H9 (cell line): ENCODE measurements at regions not wholly inside any gene's neighbourhood (a gene's known extent, or its start where the extent isn't known, plus 50 kb on each side); places are given as distances from the start of the nearest gene placed in this dataset.
A peak's percentile ranks its signal among the peaks of the same experiment; 100 is the strongest.
"Not testable (repeated sequence)": the region's sequence is repeated elsewhere in the genome, so short reads cannot be mapped to it uniquely, and the experiment has no call there.

Experiments used
- DNase-seq: peaks from one replicate; pipeline ENCODE4 v3.0.0-alpha.2; 2017
- H2AFZ ChIP-seq: one replicate; pipeline ENCODE4 v1.6.1; 2013; ENCODE audit warnings: mild to moderate bottlenecking, low read length, control low read depth, moderate library complexity
- H2AK5ac ChIP-seq: 2 replicates; pipeline ENCODE4 v1.6.1; 2013; ENCODE audit warnings: low read length, control low read depth, mixed read lengths; ENCODE audit not compliant: insufficient read length
- H2BK120ac ChIP-seq: one replicate; pipeline ENCODE4 v1.6.1; 2013; ENCODE audit warnings: low read depth, mild to moderate bottlenecking, low read length, control low read depth, inconsistent platforms; ENCODE audit not compliant: poor library complexity, severe bottlenecking
- H2BK12ac ChIP-seq: 2 replicates; pipeline ENCODE4 v1.6.1; 2013; ENCODE audit warnings: low read length, control low read depth, mixed read lengths, low read depth; ENCODE audit not compliant: insufficient read length
- H2BK15ac ChIP-seq: 2 replicates; pipeline ENCODE4 v1.6.1; 2013; ENCODE audit warnings: low read depth, low read length, control low read depth
- H2BK20ac ChIP-seq: one replicate; pipeline ENCODE4 v1.6.1; 2013; ENCODE audit warnings: low read depth, mild to moderate bottlenecking, low read length, control low read depth, inconsistent platforms; ENCODE audit not compliant: poor library complexity, severe bottlenecking
- H2BK5ac ChIP-seq: 2 replicates; pipeline ENCODE4 v1.6.1; 2013; ENCODE audit warnings: low read length, control low read depth, mixed read lengths; ENCODE audit not compliant: insufficient read length
- H3K14ac ChIP-seq: 2 replicates; pipeline ENCODE4 v1.6.1; 2013; ENCODE audit warnings: low read length, control low read depth; ENCODE audit not compliant: insufficient read depth
- H3K18ac ChIP-seq: 2 replicates; pipeline ENCODE4 v1.6.1; 2013; ENCODE audit warnings: low read depth, mild to moderate bottlenecking, mixed read lengths, low read length, control low read depth; ENCODE audit not compliant: insufficient read length
- H3K23ac ChIP-seq: 2 replicates; pipeline ENCODE4 v1.6.1; 2013; ENCODE audit warnings: low read length, control low read depth, mixed read lengths, low read depth; ENCODE audit not compliant: insufficient read length
- H3K23me2 ChIP-seq: 2 replicates; pipeline ENCODE4 v1.6.1; 2013; ENCODE audit warnings: low read depth, mild to moderate bottlenecking, mixed read lengths, low read length, control low read depth; ENCODE audit not compliant: insufficient read length, poor library complexity, severe bottlenecking
- H3K27ac ChIP-seq: 2 replicates; pipeline ENCODE4 v1.5.1; 2013; ENCODE audit warnings: low read length, control low read depth, mixed read lengths, low read depth; ENCODE audit not compliant: insufficient read length
- H3K27me3 ChIP-seq: 2 replicates; pipeline ENCODE4 v1.6.1; 2013; ENCODE audit warnings: low read length, control low read depth, inconsistent platforms; ENCODE audit not compliant: insufficient read depth
- H3K4ac ChIP-seq: 2 replicates; pipeline ENCODE4 v1.6.1; 2013; ENCODE audit warnings: low read depth, mild to moderate bottlenecking, control low read depth, inconsistent platforms, low read length, moderate library complexity
- H3K4me1 ChIP-seq: 2 replicates; pipeline ENCODE4 v1.6.1; 2013; ENCODE audit warnings: low read length, control low read depth, inconsistent platforms; ENCODE audit not compliant: insufficient read depth
- H3K4me2 ChIP-seq: 2 replicates; pipeline ENCODE4 v1.6.1; 2013; ENCODE audit warnings: low read length, control low read depth, mixed read lengths; ENCODE audit not compliant: insufficient read length, insufficient read depth
- H3K56ac ChIP-seq: 2 replicates; pipeline ENCODE4 v1.6.1; 2013; ENCODE audit warnings: low read depth, mild to moderate bottlenecking, mixed read lengths, low read length, control low read depth; ENCODE audit not compliant: insufficient read length
- H3K79me1 ChIP-seq: 2 replicates; pipeline ENCODE4 v1.6.1; 2013; ENCODE audit warnings: low read depth, mild to moderate bottlenecking, moderate library complexity, low read length, control low read depth, inconsistent platforms; ENCODE audit not compliant: insufficient read depth, poor library complexity, severe bottlenecking
- H3K79me2 ChIP-seq: 2 replicates; pipeline ENCODE4 v1.6.1; 2013; ENCODE audit warnings: low read length, control low read depth, inconsistent platforms; ENCODE audit not compliant: insufficient read depth
- H3K9ac ChIP-seq: 2 replicates; pipeline ENCODE4 v1.6.1; 2013; ENCODE audit warnings: low read length, control low read depth, mixed read lengths; ENCODE audit not compliant: insufficient read length; ENCODE audit errors: extremely low read depth
- H3K9me3 ChIP-seq: one replicate; pipeline ENCODE4 v1.6.1; 2013; ENCODE audit warnings: low read depth, low read length, inconsistent platforms; ENCODE audit not compliant: control insufficient read depth
- H3T11ph ChIP-seq: one replicate; pipeline ENCODE4 v1.6.1; 2013; ENCODE audit warnings: mild to moderate bottlenecking, low read length, control low read depth, inconsistent platforms
- H4K20me1 ChIP-seq: one replicate; pipeline ENCODE4 v1.6.1; 2013; ENCODE audit not compliant: control insufficient read depth, insufficient read length, insufficient read depth
- H4K5ac ChIP-seq: 2 replicates; pipeline ENCODE4 v1.6.1; 2013; ENCODE audit warnings: low read depth, mild to moderate bottlenecking, mixed read lengths, low read length, control low read depth; ENCODE audit not compliant: insufficient read length
- H4K8ac ChIP-seq: replicated peaks from 2 replicates; pipeline ENCODE4 v1.6.1; 2013; ENCODE audit warnings: low read length, control low read depth, mixed read lengths, low read depth; ENCODE audit not compliant: insufficient read length
- H4K91ac ChIP-seq: 2 replicates; pipeline ENCODE4 v1.6.1; 2013; ENCODE audit warnings: low read depth, mild to moderate bottlenecking, moderate library complexity, mixed read lengths, low read length, control low read depth; ENCODE audit not compliant: insufficient read length
- H3K27ac Mint-ChIP-seq, 3 experiments: 2 replicates in 2 of 3; 3 replicates in 1 of 3; pipeline ENCODE4 v1.8.0; 2020 to 2021; ENCODE audit warnings: mixed read lengths in 3 of 3, mild to moderate bottlenecking in 1 of 3, moderate library complexity in 1 of 3
- H3K27me3 Mint-ChIP-seq: 2 replicates; pipeline ENCODE4 v1.8.0; 2021; ENCODE audit warnings: low read depth, mild to moderate bottlenecking, moderate library complexity, mixed read lengths
- H3K36me3 Mint-ChIP-seq, 3 experiments: 2 replicates in 2 of 3; 3 replicates in 1 of 3; pipeline ENCODE4 v1.8.0; 2020 to 2021; ENCODE audit warnings: low read depth in 3 of 3, mixed read lengths in 3 of 3; ENCODE audit not compliant: insufficient read depth in 1 of 3
- H3K4me1 Mint-ChIP-seq, 2 experiments: 2 replicates each; pipeline ENCODE4 v1.8.0; 2020; ENCODE audit warnings: mixed read lengths in 2 of 2
- H3K4me3 Mint-ChIP-seq, 2 experiments: 2 replicates in 1 of 2; 3 replicates in 1 of 2; pipeline ENCODE4 v1.8.0; 2020 to 2021; ENCODE audit warnings: mild to moderate bottlenecking in 2 of 2, mixed read lengths in 2 of 2, moderate library complexity in 1 of 2
- H3K9me3 Mint-ChIP-seq, 2 experiments: 2 replicates in 1 of 2; 3 replicates in 1 of 2; pipeline ENCODE4 v1.8.0; 2020; ENCODE audit warnings: mild to moderate bottlenecking in 2 of 2, mixed read lengths in 2 of 2, moderate library complexity in 1 of 2
- CTCF ChIP-seq: fragments of 200-600 bp; sonication (generic); conservative IDR thresholded peaks from 3 replicates; pipeline ENCODE4 v1.8.0; 2021; ENCODE audit warnings: antibody characterized with exemption, mild to moderate bottlenecking
- WGBS: extraction: QIAGEN DNeasy Blood & Tissue Kit; methylation state at CpG from one replicate; pipeline ENCODE4 v1.1.7; 2013; ENCODE audit warnings: missing lambda C conversion rate, low lambda C conversion rate, mixed read lengths; ENCODE audit not compliant: insufficient read length; ENCODE audit errors: extremely low coverage; 5-methylcytosine and 5-hydroxymethylcytosine counted together

- Histone ChIP-seq H3K27me3 (peaks cover 32% of the 10 kb centered on the region), H3K4me2 (no peak overlapping the region), H4K5ac (no peak overlapping the region), H3K79me2 (no peaks in the 10 kb centered on the region), H2BK12ac (no peak overlapping the region), H3K56ac (no peak overlapping the region), H3K4ac (no peak overlapping the region), H3K18ac (no peak overlapping the region), H3K14ac (no peak overlapping the region), H2BK15ac (no peak overlapping the region), H3K23ac (no peak overlapping the region), H3K23me2 (no peaks in the 10 kb centered on the region), H2AK5ac (no peak overlapping the region), H4K20me1 (no peaks in the 10 kb centered on the region), H4K91ac (no peak overlapping the region), H3K9ac (no peak overlapping the region), H3T11ph (no peak overlapping the region), H2BK5ac (no peak overlapping the region), H3K4me1 (no peaks in the 10 kb centered on the region; the same call in 1 of the 2 replicates), H2AFZ (no peak overlapping the region), H2BK20ac (no peak overlapping the region), H3K9me3 (peaks cover 6% of the 10 kb centered on the region), H3K79me1 (no peaks in the 10 kb centered on the region), H3K27ac (no peak overlapping the region), H2BK120ac (no peak overlapping the region), H4K8ac (no peak overlapping the region)
- no peak overlapping the region; a peak in 1 of 5 replicates for H3K4me3 Mint-ChIP-seq
- no peak for TF ChIP-seq CTCF
- H3K27me3 Mint-ChIP-seq = peaks cover 89% of the 10 kb centered on the region
- peaks cover 4 to 14% (median 6%) of the 10 kb centered on the region in 3 experiments for H3K36me3 Mint-ChIP-seq
- H3K9me3 Mint-ChIP-seq = peaks cover 11 to 20% of the 10 kb centered on the region in 2 experiments
- DNase-seq = no peak
- H3K4me1 Mint-ChIP-seq = peaks cover 49 to 54% of the 10 kb centered on the region in 2 experiments
- no peak overlapping the region for H3K27ac Mint-ChIP-seq
- no CpG with 5 or more reads among the region's 3 CpGs for WGBS
Observed at GRCh38 chr6:68182386-68182785, 452.7 kb upstream of the ADGRB3 start.

- peaks cover 91% of the 10 kb centered on the region for H3K27me3 Mint-ChIP-seq
- not testable (repeated sequence) for H3K79me1 ChIP-seq, H2AFZ ChIP-seq, H3K4me1 ChIP-seq, H3K23me2 ChIP-seq, H3K27ac ChIP-seq, H4K20me1 ChIP-seq, H2BK20ac ChIP-seq, H3K56ac ChIP-seq, H3K18ac ChIP-seq, H3K79me2 ChIP-seq, H3K9me3 ChIP-seq, H2BK12ac ChIP-seq, H2BK15ac ChIP-seq, H3K27ac Mint-ChIP-seq, H3K14ac ChIP-seq, H4K91ac ChIP-seq, DNase-seq, H2BK5ac ChIP-seq, H2AK5ac ChIP-seq, H3K4ac ChIP-seq, H3K9ac ChIP-seq, H3K4me2 ChIP-seq, H4K5ac ChIP-seq, H3K23ac ChIP-seq, H2BK120ac ChIP-seq, H4K8ac ChIP-seq, H3T11ph ChIP-seq
- no CpG with 5 or more reads among the region's 3 CpGs for WGBS
- H3K4me3 Mint-ChIP-seq = peak overlapping the region in 1 of 2 experiments; percentile 14; a peak in 1 of 5 replicates
- peaks cover 38 to 41% of the 10 kb centered on the region in 2 experiments for H3K4me1 Mint-ChIP-seq
- peaks cover 4 to 14% (median 6%) of the 10 kb centered on the region in 3 experiments for H3K36me3 Mint-ChIP-seq
- H3K9me3 Mint-ChIP-seq = peaks cover 11 to 20% of the 10 kb centered on the region in 2 experiments
- peaks cover 32% of the 10 kb centered on the region for H3K27me3 ChIP-seq
Observed at GRCh38 chr6:68181027-68181426, 454.1 kb upstream of the ADGRB3 start.
